ENCODE measurements at regions not wholly inside any gene's neighbourhood (a gene's known extent, or its start where the extent isn't known, plus 50 kb on each side); places are given as distances from the start of the nearest gene placed in this dataset.

DNA sequence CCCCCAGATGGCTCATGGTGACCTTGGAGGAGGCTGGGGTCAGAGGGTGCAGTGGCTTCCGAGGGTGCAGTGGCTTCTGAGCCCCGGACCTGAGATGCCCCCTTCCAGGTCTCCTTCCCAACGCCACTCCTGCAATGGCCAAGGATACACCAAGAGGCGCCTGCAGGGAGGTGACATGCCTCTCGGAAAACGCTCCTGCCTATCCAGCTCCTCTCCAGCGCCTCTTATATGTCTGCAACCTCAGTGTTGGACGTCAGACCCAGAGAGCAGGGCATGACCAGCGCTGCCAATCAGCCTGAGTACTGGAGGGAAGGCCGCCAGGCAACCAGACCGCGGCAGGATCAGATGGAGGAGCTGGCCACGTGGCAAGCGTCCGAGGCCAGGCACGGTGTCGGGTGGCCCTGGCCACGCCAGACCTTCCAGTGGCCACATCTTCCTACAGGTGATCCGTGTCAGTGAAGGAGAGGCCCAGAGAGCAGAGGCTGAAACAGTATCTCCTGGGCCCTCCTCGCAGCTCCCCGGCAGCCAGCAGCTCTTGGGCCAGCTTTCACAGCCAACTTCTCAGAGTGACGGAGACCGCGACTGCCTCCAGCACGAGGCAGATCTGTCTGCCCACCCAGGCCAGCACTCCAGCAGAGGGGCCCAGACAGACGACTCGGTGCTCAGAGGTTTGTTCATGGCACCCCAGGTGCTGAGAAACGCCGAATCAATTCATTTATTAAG lies 199.5 kb upstream of the SALL3 start:
- in situ Hi-C loops (cut with HindIII; ENCODE audit: low sequenced_read_pairs) = no loop called here
- TF ChIP-seq, protein P1, sequence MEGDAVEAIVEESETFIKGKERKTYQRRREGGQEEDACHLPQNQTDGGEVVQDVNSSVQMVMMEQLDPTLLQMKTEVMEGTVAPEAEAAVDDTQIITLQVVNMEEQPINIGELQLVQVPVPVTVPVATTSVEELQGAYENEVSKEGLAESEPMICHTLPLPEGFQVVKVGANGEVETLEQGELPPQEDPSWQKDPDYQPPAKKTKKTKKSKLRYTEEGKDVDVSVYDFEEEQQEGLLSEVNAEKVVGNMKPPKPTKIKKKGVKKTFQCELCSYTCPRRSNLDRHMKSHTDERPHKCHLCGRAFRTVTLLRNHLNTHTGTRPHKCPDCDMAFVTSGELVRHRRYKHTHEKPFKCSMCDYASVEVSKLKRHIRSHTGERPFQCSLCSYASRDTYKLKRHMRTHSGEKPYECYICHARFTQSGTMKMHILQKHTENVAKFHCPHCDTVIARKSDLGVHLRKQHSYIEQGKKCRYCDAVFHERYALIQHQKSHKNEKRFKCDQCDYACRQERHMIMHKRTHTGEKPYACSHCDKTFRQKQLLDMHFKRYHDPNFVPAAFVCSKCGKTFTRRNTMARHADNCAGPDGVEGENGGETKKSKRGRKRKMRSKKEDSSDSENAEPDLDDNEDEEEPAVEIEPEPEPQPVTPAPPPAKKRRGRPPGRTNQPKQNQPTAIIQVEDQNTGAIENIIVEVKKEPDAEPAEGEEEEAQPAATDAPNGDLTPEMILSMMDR (IDR thresholded peaks at IDR 0.05; ENCODE audit: low read depth, low read length) = no peak
- no peak overlapping the region for H3K4me3 ChIP-seq (ENCODE audit: low read depth, low read length)

DNA sequence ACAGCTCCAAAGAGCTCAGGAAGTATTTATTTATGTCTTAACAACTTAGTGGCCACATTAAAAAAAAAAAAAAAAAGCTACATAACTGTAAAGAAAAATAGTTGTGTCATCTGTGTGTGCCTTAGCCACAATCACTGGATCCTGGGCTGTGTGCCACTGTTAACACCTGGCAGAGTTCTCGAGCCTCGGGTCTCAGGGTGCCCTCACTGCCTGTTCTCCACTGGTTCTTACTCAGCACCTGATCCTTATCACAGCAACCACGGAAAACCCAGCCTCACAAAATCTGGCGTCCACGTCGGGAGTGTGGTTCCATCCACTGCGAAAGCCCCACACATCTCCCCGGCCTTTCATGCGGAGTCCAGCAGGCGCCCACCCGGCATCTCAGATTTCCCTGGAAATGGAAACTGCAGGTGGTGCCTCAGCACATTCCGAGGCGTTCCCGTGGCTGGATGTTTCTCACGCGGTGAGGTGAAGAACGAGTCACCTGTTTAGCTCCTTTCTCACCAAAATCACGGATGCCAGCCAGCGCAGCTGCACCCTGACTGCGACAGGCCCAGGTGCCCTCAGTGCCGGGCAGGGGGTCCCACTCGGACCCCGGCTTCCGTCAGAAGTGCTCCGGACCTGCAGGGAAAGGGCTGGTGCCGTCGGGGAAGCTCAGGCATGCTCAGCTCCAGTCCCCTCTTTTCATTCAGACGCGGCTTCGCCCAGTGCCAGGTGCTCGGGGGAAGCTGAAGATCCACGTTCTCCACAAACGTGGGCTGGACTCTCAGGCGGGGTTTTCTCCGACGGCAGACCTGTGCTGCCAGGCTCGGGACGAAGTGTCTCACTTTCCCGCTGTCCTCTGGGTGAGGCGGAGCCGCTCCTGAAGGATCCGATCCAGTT lies 198.7 kb upstream of the SALL3 start:
- in situ Hi-C loops (cut with HindIII; ENCODE audit: low sequenced_read_pairs) = no loop called here
- TF ChIP-seq, protein P1 (IDR thresholded peaks at IDR 0.05; ENCODE audit: low read depth, low read length) = no peak
- no peak for DNase-seq (ENCODE audit: low read depth, low spot score)
- H3K4me3 ChIP-seq (ENCODE audit: low read depth, low read length) = no peak overlapping the region

More for the DNA sequence above, 199.5 kb upstream of the SALL3 start:
- no peak for DNase-seq (ENCODE audit: low read depth, low spot score)

DNA sequence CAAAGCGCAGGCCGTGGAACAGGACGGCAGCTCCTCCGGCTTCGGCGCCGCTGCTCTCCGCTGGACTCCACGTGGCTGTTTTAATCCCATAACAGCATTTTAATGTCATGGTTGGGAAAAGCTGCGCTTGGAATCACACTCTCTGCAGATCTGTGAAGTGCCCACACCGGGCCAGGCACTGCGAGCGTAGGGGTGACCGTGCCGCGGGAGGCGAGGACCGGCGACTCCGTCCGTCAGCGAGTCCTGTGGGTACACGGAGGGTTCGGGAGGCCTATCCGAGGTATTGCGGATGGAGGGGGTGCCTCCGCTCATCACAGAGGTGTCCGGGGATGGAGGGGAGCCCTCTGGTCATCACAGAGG lies 198.0 kb upstream of the SALL3 start:
- H3K4me3 ChIP-seq (ENCODE audit: low read depth, low read length) = no peak overlapping the region
- in situ Hi-C loops (cut with HindIII; ENCODE audit: low sequenced_read_pairs) = no loop called here
- DNase-seq (ENCODE audit: low read depth, low spot score) = no peak
- TF ChIP-seq, protein P1 (IDR thresholded peaks at IDR 0.05; ENCODE audit: low read depth, low read length) = no peak

DNA sequence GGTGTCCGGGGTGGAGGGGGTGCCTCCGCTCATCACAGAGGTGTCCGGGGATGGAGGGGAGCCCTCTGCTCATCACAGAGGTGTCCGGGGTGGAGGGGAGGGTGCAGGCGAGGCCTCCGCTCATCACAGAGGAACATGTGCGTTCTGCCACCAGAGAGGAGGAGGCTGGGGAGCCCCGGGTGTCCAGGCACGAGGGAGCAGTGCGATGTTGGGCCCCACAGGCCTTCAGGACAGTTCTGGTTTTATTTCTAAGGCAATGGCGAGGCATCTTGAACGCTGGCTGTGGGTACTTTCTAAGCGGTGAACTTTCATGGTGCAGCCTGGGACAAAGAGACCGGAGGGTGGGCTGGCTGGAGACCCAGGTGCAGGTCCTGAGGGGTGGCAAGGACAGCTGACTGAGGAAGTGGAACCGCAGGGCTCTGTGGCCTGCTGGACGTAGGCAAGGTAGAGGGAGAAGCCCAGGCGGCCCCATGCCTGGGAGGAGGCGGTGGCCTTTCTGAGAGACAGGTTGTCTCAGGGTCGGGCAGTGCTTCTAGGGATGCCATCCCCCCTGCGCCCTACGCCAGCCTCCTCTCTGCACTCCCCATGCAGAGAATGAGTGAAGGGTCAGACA lies 196.6 kb upstream of the SALL3 start:
- DNase-seq (ENCODE audit: low read depth, low spot score) = no peak
- TF ChIP-seq, protein P1 (IDR thresholded peaks at IDR 0.05; ENCODE audit: low read depth, low read length) = no peak
- in situ Hi-C loops (cut with HindIII; ENCODE audit: low sequenced_read_pairs) = no loop called here
- no peak overlapping the region for H3K4me3 ChIP-seq (ENCODE audit: low read depth, low read length)

DNA sequence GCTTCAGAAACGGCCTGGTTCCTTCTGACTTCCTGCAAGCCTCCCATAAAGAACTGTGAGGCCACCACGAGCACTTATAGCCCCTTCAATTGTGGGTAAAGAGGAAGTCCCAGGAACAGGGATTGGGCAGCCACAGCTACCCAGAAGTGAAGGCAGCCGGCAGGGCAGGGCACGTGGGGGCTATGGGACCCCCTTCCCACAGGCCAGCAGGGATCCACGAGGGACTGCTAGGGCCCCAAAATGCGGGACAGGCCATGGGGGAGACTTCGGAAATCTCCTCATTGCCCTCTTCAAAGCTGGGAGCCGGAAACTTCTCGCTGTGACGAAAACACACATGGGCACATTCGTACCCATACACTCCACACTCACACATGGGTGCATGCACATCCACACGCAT lies 196.1 kb upstream of the SALL3 start:
- in situ Hi-C loops (cut with HindIII; ENCODE audit: low sequenced_read_pairs) = no loop called here
- TF ChIP-seq, protein P1 (IDR thresholded peaks at IDR 0.05; ENCODE audit: low read depth, low read length) = no peak

DNA sequence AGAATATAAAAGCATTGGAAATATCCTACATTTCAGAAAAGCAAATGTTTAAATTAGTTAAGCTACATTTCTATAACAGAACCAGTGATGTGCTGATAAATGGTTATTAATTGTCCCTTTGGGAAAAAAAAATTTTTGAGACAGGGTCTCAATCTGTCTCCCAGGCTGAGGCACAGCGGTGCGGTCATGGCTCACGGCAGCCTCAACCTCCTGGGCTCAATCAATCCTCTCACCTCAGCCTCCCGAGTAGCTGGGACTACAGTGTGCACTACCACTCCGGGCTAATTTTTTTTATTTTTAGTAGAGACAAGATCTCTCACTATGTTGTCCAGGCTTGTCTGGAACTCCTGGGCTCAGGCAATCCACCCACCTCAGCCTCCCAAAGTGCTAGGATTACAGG lies 194.8 kb upstream of the SALL3 start:
- in situ Hi-C loops (cut with HindIII; ENCODE audit: low sequenced_read_pairs) = no loop called here
- TF ChIP-seq, protein P1 (IDR thresholded peaks at IDR 0.05; ENCODE audit: low read depth, low read length) = no peak
- no peak for DNase-seq (ENCODE audit: low read depth, low spot score)
- H3K4me3 ChIP-seq (ENCODE audit: low read depth, low read length) = no peak overlapping the region

More for the DNA sequence above, 196.1 kb upstream of the SALL3 start:
- no peak overlapping the region for H3K4me3 ChIP-seq (ENCODE audit: low read depth, low read length)
- DNase-seq (ENCODE audit: low read depth, low spot score) = no peak

All from astrocyte of the spinal cord (primary cell).